RWPE2 (cell line): ENCODE measurements at regions not wholly inside any gene's neighbourhood (a gene's known extent, or its start where the extent isn't known, plus 50 kb on each side); places are given as distances from the start of the nearest gene placed in this dataset.

Experiments
- ATAC-seq: fragments of 200-7000 bp; cut with Tn5 transposase; 3 replicates; pipeline ENCODE4 v1.9.1; 2021; ENCODE audit warnings: low read depth
- DNase-seq: peaks from one replicate; pipeline ENCODE4 v3.0.0-alpha.2; 2020; ENCODE audit warnings: low spot score
- H3K27ac ChIP-seq: fragments of 450-650 bp; 2 replicates; pipeline ENCODE4 v1.5.1; 2017; ENCODE audit warnings: mild to moderate bottlenecking; ENCODE audit not compliant: poor library complexity, severe bottlenecking
- H3K27me3 ChIP-seq: fragments of 250-450 bp; sonication (Bioruptor Pico); 2 replicates; pipeline ENCODE4 v1.5.1; 2021; ENCODE audit warnings: mild to moderate bottlenecking, moderate library complexity; ENCODE audit not compliant: insufficient read depth, poor library complexity, severe bottlenecking
- H3K36me3 ChIP-seq: fragments of 250-450 bp; sonication (Bioruptor Pico); 2 replicates; pipeline ENCODE4 v1.5.1; 2020; ENCODE audit warnings: low read depth, mild to moderate bottlenecking, moderate library complexity
- H3K4me1 ChIP-seq: fragments of 250-450 bp; sonication (Bioruptor Pico); 2 replicates; pipeline ENCODE4 v1.5.1; 2021; ENCODE audit warnings: mild to moderate bottlenecking, moderate library complexity; ENCODE audit not compliant: insufficient read depth, poor library complexity, severe bottlenecking
- H3K4me3 ChIP-seq: fragments of 250-450 bp; sonication (Bioruptor Pico); 2 replicates; pipeline ENCODE4 v1.5.1; 2021; ENCODE audit warnings: mild to moderate bottlenecking, moderate library complexity; ENCODE audit not compliant: severe bottlenecking
- H3K9me3 ChIP-seq: fragments of 250-450 bp; sonication (Bioruptor Pico); 2 replicates; pipeline ENCODE4 v1.5.1; 2021; ENCODE audit warnings: mild to moderate bottlenecking, moderate library complexity; ENCODE audit not compliant: severe bottlenecking
- TF ChIP-seq, protein P1 (sequence below): fragments of 450-650 bp; IDR thresholded peaks from one replicate; pipeline ENCODE4 v1.5.1; 2017; ENCODE audit warnings: mild to moderate bottlenecking, moderate library complexity; ENCODE audit not compliant: poor library complexity, severe bottlenecking

GRCh38 chr12:31783556-31783955 is 54.7 kb upstream of the AMN1 start:
- Histone ChIP-seq H3K4me1 (no peaks in the 10 kb centered on the region), H3K27ac (no peak overlapping the region), H3K9me3 (no peaks in the 10 kb centered on the region), H3K36me3 (no peaks in the 10 kb centered on the region), H3K27me3 (no peaks in the 10 kb centered on the region), H3K4me3 (no peak overlapping the region)
- DNase-seq (no peak), ATAC-seq (no peak)
- TF ChIP-seq, protein P1, sequence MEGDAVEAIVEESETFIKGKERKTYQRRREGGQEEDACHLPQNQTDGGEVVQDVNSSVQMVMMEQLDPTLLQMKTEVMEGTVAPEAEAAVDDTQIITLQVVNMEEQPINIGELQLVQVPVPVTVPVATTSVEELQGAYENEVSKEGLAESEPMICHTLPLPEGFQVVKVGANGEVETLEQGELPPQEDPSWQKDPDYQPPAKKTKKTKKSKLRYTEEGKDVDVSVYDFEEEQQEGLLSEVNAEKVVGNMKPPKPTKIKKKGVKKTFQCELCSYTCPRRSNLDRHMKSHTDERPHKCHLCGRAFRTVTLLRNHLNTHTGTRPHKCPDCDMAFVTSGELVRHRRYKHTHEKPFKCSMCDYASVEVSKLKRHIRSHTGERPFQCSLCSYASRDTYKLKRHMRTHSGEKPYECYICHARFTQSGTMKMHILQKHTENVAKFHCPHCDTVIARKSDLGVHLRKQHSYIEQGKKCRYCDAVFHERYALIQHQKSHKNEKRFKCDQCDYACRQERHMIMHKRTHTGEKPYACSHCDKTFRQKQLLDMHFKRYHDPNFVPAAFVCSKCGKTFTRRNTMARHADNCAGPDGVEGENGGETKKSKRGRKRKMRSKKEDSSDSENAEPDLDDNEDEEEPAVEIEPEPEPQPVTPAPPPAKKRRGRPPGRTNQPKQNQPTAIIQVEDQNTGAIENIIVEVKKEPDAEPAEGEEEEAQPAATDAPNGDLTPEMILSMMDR, result no peak

- H3K4me3 ChIP-seq, result no peak overlapping the region
- H3K36me3 ChIP-seq, result no peaks in the 10 kb centered on the region
- ATAC-seq (no peak), DNase-seq (no peak)
- H3K4me1 ChIP-seq, result no peaks in the 10 kb centered on the region
- H3K27ac ChIP-seq, result no peak overlapping the region
- no peaks in the 10 kb centered on the region for H3K9me3 ChIP-seq
- TF ChIP-seq, protein P1, result no peak
- H3K27me3 ChIP-seq, result no peaks in the 10 kb centered on the region
These were observed 53.2 kb upstream of the AMN1 start for GRCh38 chr12:31781894-31782540.

GRCh38 chr12:31780096-31780495 is 51.3 kb upstream of the AMN1 start:
- H3K27me3 ChIP-seq, result no peaks in the 10 kb centered on the region
- H3K4me1 ChIP-seq, result no peaks in the 10 kb centered on the region
- no peaks in the 10 kb centered on the region for H3K9me3 ChIP-seq
- no peak overlapping the region for H3K4me3 ChIP-seq
- ATAC-seq (no peak), DNase-seq (no peak)
- H3K27ac ChIP-seq, result no peak overlapping the region
- TF ChIP-seq, protein P1, result no peak
- H3K36me3 ChIP-seq, result no peaks in the 10 kb centered on the region

DNA sequence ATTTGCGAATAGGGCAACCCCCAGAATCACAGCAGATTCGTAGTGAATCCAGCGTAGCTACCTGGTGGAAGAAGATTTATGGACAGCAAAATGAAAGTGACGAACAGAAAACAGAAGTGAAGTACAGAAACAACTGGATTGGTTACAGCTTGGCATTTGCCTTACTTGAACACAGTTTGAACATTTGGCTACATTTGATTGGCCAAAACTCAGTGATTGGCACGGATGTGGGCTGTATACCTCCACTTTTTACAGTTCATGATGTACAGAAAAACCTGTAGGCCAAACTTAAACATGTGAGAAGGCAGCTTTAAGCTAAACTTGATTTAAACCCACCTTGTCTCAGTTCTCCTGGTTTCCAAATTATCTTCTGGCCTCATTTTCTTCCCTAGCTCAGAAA is 49.9 kb upstream of the AMN1 start:
- TF ChIP-seq, protein P1, result no peak
- Histone ChIP-seq H3K27ac (no peak overlapping the region), H3K36me3 (no peaks in the 10 kb centered on the region), H3K4me3 (no peak overlapping the region), H3K4me1 (no peaks in the 10 kb centered on the region), H3K9me3 (no peaks in the 10 kb centered on the region), H3K27me3 (no peaks in the 10 kb centered on the region)
- no peak for ATAC-seq
- DNase-seq, result no peak
